B cell (primary cell): ENCODE measurements at regions not wholly inside any gene's neighbourhood (a gene's known extent, or its start where the extent isn't known, plus 50 kb on each side); places are given as distances from the start of the nearest gene placed in this dataset.

Experiments
- ATAC-seq: fragments of 200-7000 bp; cut with Tn5 transposase; one replicate; pipeline ENCODE4 v1.10.0; 2021; ENCODE audit warnings: low read depth, mild to moderate bottlenecking, moderate number of reproducible peaks, moderate library complexity
- CTCF ChIA-PET: fragments of 350-600 bp; sonication (Branson Sonifier 250); formaldehyde crosslinking; loops from one replicate; lab custom pipeline; 2021; ENCODE audit warnings: antibody characterized with exemption, inconsistent platforms; lab: Charles Lee
- POLR2A ChIA-PET: fragments of 350-600 bp; sonication (Branson Sonifier 250); formaldehyde crosslinking; loops from one replicate; lab custom pipeline; 2021; ENCODE audit warnings: antibody characterized with exemption; lab: Charles Lee
- DNase-seq: peaks from one replicate; pipeline ENCODE4 v3.0.0; 2013
- H2AFZ ChIP-seq: 2 replicates; pipeline ENCODE4 v1.6.1; 2012; ENCODE audit warnings: mild to moderate bottlenecking, low read depth, low read length; ENCODE audit not compliant: insufficient read depth, poor library complexity, severe bottlenecking
- H3K27ac ChIP-seq, 2 donors: 1 replicate in 1 of 2; 2 replicates in 1 of 2; pipeline ENCODE4 v1.5.1; 2012 to 2013; ENCODE audit warnings: low read length in 2 of 2, mild to moderate bottlenecking in 2 of 2, moderate library complexity in 1 of 2
- H3K27me3 ChIP-seq, 4 experiments: fragments of 200-600 bp in 1 of 4; sonication (generic) in 1 of 4; replicated peaks in 1 of 4; 1 replicate in 2 of 4; 2 replicates in 2 of 4; pipeline versions ENCODE4 v1.6.1 to v1.7.0; 2013 to 2016; ENCODE audit warnings: low read length in 3 of 4, mild to moderate bottlenecking in 2 of 4, mixed read lengths in 1 of 4, moderate library complexity in 1 of 4; ENCODE audit not compliant: insufficient read depth in 4 of 4, control insufficient read depth in 3 of 4; ENCODE audit errors: control extremely low read depth in 1 of 4
- H3K36me3 ChIP-seq, 2 experiments: replicated peaks in 1 of 2; 1 replicate in 1 of 2; 2 replicates in 1 of 2; pipeline versions ENCODE4 v1.6.1 to v1.7.1; 2013; ENCODE audit warnings: low read length in 1 of 2; ENCODE audit not compliant: insufficient read depth in 2 of 2, control insufficient read depth in 1 of 2; ENCODE audit errors: control extremely low read depth in 1 of 2, extremely low read depth in 1 of 2
- H3K4me1 ChIP-seq, 2 donors: fragments of 200-600 bp in 1 of 2; sonication (generic) in 1 of 2; 1 replicate in 1 of 2; 2 replicates in 1 of 2; pipeline versions ENCODE4 v1.5.1 to v1.6.1; 2013 to 2017; ENCODE audit warnings: low read length in 2 of 2; ENCODE audit not compliant: control insufficient read depth in 2 of 2, insufficient read depth in 2 of 2
- H3K4me2 ChIP-seq: replicated peaks from 2 replicates; pipeline ENCODE3; 2012; ENCODE audit warnings: mild to moderate bottlenecking, low read depth, low read length; ENCODE audit not compliant: poor library complexity, severe bottlenecking
- H3K4me3 ChIP-seq, 5 experiments: fragments of 200-600 bp in 1 of 5; sonication (generic) in 1 of 5; 1 replicate in 3 of 5; 2 replicates in 2 of 5; pipeline versions ENCODE4 v1.5.1 to v1.7.0; 2011 to 2016; ENCODE audit warnings: low read length in 4 of 5, mild to moderate bottlenecking in 4 of 5, low read depth in 2 of 5, control low read depth in 1 of 5, moderate library complexity in 1 of 5; ENCODE audit not compliant: insufficient read depth in 1 of 5; ENCODE audit errors: control extremely low read depth in 1 of 5, extremely low read depth in 1 of 5
- H3K79me2 ChIP-seq: fragments of 200-600 bp; sonication (generic); one replicate; pipeline ENCODE4 v1.6.0; 2016; ENCODE audit warnings: low read length; ENCODE audit not compliant: control insufficient read depth, insufficient read depth
- H3K9ac ChIP-seq: fragments of 200-600 bp; sonication (generic); 2 replicates; pipeline ENCODE4 v1.6.1; 2017; ENCODE audit warnings: mild to moderate bottlenecking, low read length, moderate library complexity
- H3K9me3 ChIP-seq, 3 donors: one replicate each; pipeline versions ENCODE4 v1.6.1 to v1.7.1; 2013; ENCODE audit warnings: low read length in 2 of 3; ENCODE audit not compliant: control insufficient read depth in 2 of 3, insufficient read depth in 1 of 3; ENCODE audit errors: control extremely low read depth in 1 of 3
- H4K20me1 ChIP-seq: 2 replicates; pipeline ENCODE4 v1.6.0; 2012; ENCODE audit warnings: mild to moderate bottlenecking, low read length; ENCODE audit not compliant: insufficient read depth, control insufficient read depth, poor library complexity, severe bottlenecking
- H3K27ac Mint-ChIP-seq: one replicate; pipeline ENCODE4 v1.8.0; 2021; ENCODE audit warnings: mixed read lengths
- H3K27me3 Mint-ChIP-seq: one replicate; pipeline ENCODE4 v1.8.0; 2021; ENCODE audit warnings: mixed read lengths
- H3K4me1 Mint-ChIP-seq: one replicate; pipeline ENCODE4 v1.8.0; 2021; ENCODE audit warnings: mixed read lengths
- H3K4me3 Mint-ChIP-seq: one replicate; pipeline ENCODE4 v1.8.0; 2021; ENCODE audit warnings: mixed read lengths
- H3K9me3 Mint-ChIP-seq: one replicate; pipeline ENCODE4 v1.8.0; 2022; ENCODE audit warnings: mixed read lengths; ENCODE audit not compliant: insufficient read depth
- EZH2 ChIP-seq: IDR thresholded peaks from 2 replicates; pipeline ENCODE4 v1.6.1; 2012; ENCODE audit warnings: borderline replicate concordance, low read depth, mild to moderate bottlenecking, moderate library complexity, low read length; ENCODE audit not compliant: insufficient read depth, poor library complexity, severe bottlenecking
- WGBS: methylation state at CpG from one replicate; pipeline ENCODE4 v1.1.5; 2013; ENCODE audit warnings: missing lambda C conversion rate; ENCODE audit not compliant: insufficient coverage; 5-methylcytosine and 5-hydroxymethylcytosine counted together
- intact Hi-C: fragments of 100-400 bp; cut with micrococcal nuclease; formaldehyde crosslinking; loops from one replicate; pipeline ENCODE4 v1.10.0; 2022
- TF ChIP-seq, protein P1 (sequence below): fragments of 200-600 bp; IDR thresholded peaks from one replicate; pipeline ENCODE4 v1.8.0; 2022; ENCODE audit warnings: antibody characterized with exemption, mild to moderate bottlenecking

- intact Hi-C loops = no loop called here
- TF ChIP-seq, protein P1, sequence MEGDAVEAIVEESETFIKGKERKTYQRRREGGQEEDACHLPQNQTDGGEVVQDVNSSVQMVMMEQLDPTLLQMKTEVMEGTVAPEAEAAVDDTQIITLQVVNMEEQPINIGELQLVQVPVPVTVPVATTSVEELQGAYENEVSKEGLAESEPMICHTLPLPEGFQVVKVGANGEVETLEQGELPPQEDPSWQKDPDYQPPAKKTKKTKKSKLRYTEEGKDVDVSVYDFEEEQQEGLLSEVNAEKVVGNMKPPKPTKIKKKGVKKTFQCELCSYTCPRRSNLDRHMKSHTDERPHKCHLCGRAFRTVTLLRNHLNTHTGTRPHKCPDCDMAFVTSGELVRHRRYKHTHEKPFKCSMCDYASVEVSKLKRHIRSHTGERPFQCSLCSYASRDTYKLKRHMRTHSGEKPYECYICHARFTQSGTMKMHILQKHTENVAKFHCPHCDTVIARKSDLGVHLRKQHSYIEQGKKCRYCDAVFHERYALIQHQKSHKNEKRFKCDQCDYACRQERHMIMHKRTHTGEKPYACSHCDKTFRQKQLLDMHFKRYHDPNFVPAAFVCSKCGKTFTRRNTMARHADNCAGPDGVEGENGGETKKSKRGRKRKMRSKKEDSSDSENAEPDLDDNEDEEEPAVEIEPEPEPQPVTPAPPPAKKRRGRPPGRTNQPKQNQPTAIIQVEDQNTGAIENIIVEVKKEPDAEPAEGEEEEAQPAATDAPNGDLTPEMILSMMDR = no peak
- no peak for TF ChIP-seq EZH2
- Histone ChIP-seq H3K79me2 (no peaks in the 10 kb centered on the region), H3K4me3 (no peak overlapping the region), H3K4me1 (no peaks in the 10 kb centered on the region), H2AFZ (no peak overlapping the region), H3K27me3 (no peaks in the 10 kb centered on the region), H3K9ac (no peak overlapping the region), H3K9me3 (no peaks in the 10 kb centered on the region), H4K20me1 (no peaks in the 10 kb centered on the region), H3K4me2 (no peak overlapping the region), H3K27ac (no peak overlapping the region), H3K36me3 (no peaks in the 10 kb centered on the region)
- DNase-seq = no peak
- no peak overlapping the region for H3K27ac Mint-ChIP-seq
- peaks cover 2% of the 10 kb centered on the region for H3K9me3 Mint-ChIP-seq
- H3K4me3 Mint-ChIP-seq = no peak overlapping the region
- ATAC-seq = no peak
- WGBS = 96% methylated on average over 6 of the region's 6 CpGs
- no peaks in the 10 kb centered on the region for H3K27me3 Mint-ChIP-seq
- POLR2A ChIA-PET = no interaction called here
- H3K4me1 Mint-ChIP-seq = no peaks in the 10 kb centered on the region
- CTCF ChIA-PET = no interaction called here
Measured at GRCh38 chr5:30524428-30524827, 669.1 kb upstream of the CDH6 start.

GRCh38 chr5:30523061-30523460 lies 670.4 kb upstream of the CDH6 start:
- ChIA-PET CTCF (no interaction called here), POLR2A (no interaction called here)
- Histone ChIP-seq H3K9ac (no peak overlapping the region), H2AFZ (no peak overlapping the region), H4K20me1 (no peaks in the 10 kb centered on the region), H3K9me3 (no peaks in the 10 kb centered on the region), H3K36me3 (no peaks in the 10 kb centered on the region), H3K27me3 (no peaks in the 10 kb centered on the region), H3K4me2 (no peak overlapping the region), H3K4me3 (no peak overlapping the region), H3K4me1 (no peaks in the 10 kb centered on the region), H3K79me2 (no peaks in the 10 kb centered on the region), H3K27ac (no peak overlapping the region)
- TF ChIP-seq EZH2 = no peak
- TF ChIP-seq, protein P1 = no peak
- ATAC-seq (no peak), DNase-seq (no peak)
- Mint-ChIP-seq H3K4me1 (no peaks in the 10 kb centered on the region), H3K27me3 (no peaks in the 10 kb centered on the region), H3K27ac (no peak overlapping the region), H3K4me3 (no peak overlapping the region), H3K9me3 (peaks cover 5% of the 10 kb centered on the region)
- intact Hi-C loops = no loop called here
- no CpG with 5 or more reads among the region's 1 CpG for WGBS
